HEK293 (cell line): ENCODE measurements at regions not wholly inside any gene's neighbourhood (a gene's known extent, or its start where the extent isn't known, plus 50 kb on each side); places are given as distances from the start of the nearest gene placed in this dataset.

ENCODE experiments used
- CTCF ChIA-PET: fragments of 350-600 bp; formaldehyde crosslinking; extraction: SDS; loops from one replicate; lab custom pipeline; 2021; ENCODE audit warnings: antibody characterized with exemption; lab: Yijun Ruan, JAX
- POLR2A ChIA-PET: fragments of 300-600 bp; formaldehyde crosslinking; extraction: SDS; loops from one replicate; lab custom pipeline; 2020; ENCODE audit warnings: antibody characterized with exemption, inconsistent platforms; lab: Yijun Ruan, JAX
- H3K27ac ChIP-seq: fragments of 200-500 bp; sonication (Bioruptor generic); 2 replicates; pipeline ENCODE4 v1.5.1; 2014; ENCODE audit warnings: low read depth, low read length, control low read depth, inconsistent platforms; ENCODE audit errors: extremely low read depth
- H3K36me3 ChIP-seq, 2 experiments: fragments of 200-500 bp in 1 of 2; sonication (Bioruptor generic) in 1 of 2; 1 replicate in 1 of 2; 2 replicates in 1 of 2; pipeline ENCODE4 v1.5.1; 2014 to 2017; ENCODE audit warnings: inconsistent platforms in 2 of 2, low read length in 2 of 2; ENCODE audit not compliant: control insufficient read depth in 2 of 2, insufficient read depth in 1 of 2
- H3K4me1 ChIP-seq: fragments of 200-500 bp; sonication (Bioruptor generic); 2 replicates; pipeline ENCODE4 v1.5.1; 2014; ENCODE audit warnings: mild to moderate bottlenecking, low read length, inconsistent platforms; ENCODE audit not compliant: control insufficient read depth, insufficient read depth
- H3K4me3 ChIP-seq: 2 replicates; pipeline ENCODE4 v1.5.1; 2011; ENCODE audit warnings: low read depth, mild to moderate bottlenecking, control low read depth, low read length, moderate library complexity
- H3K9me3 ChIP-seq: fragments of 200-500 bp; sonication (Bioruptor generic); 2 replicates; pipeline ENCODE4 v1.5.1; 2014; ENCODE audit warnings: low read depth, low read length, inconsistent platforms; ENCODE audit not compliant: control insufficient read depth, insufficient read depth
- MEIS1 ChIP-seq: sonication (generic); formaldehyde crosslinking; IDR thresholded peaks from 2 replicates; pipeline ENCODE4 v1.8.1; 2022; ENCODE audit warnings: missing genetic modification reagents, mild to moderate bottlenecking, borderline replicate concordance
- SP2 ChIP-seq: fragments of 450-650 bp; formaldehyde crosslinking; IDR thresholded peaks from 2 replicates; pipeline ENCODE4 v1.5.1; 2016; ENCODE audit warnings: missing biosample characterization, missing genetic modification characterization
- ZBTB48 ChIP-seq: fragments of 450-650 bp; formaldehyde crosslinking; IDR thresholded peaks from 2 replicates; pipeline ENCODE4 v1.5.1; 2016; ENCODE audit warnings: missing biosample characterization, missing genetic modification characterization
- ZNF121 ChIP-seq: fragments of 450-650 bp; formaldehyde crosslinking; IDR thresholded peaks from 2 replicates; pipeline ENCODE4 v1.5.1; 2016; ENCODE audit warnings: missing biosample characterization, missing genetic modification characterization
- ZNF211 ChIP-seq: fragments of 450-650 bp; formaldehyde crosslinking; IDR thresholded peaks from 2 replicates; pipeline ENCODE4 v1.5.1; 2016; ENCODE audit warnings: low read depth, missing biosample characterization, missing genetic modification characterization
- ZNF555 ChIP-seq: fragments of 450-650 bp; formaldehyde crosslinking; conservative IDR thresholded peaks from 2 replicates; pipeline ENCODE4 v1.5.1; 2017; ENCODE audit warnings: missing biosample characterization, mild to moderate bottlenecking, missing genetic modification characterization, inconsistent platforms
- ZNF596 ChIP-seq: fragments of 450-650 bp; IDR thresholded peaks from 2 replicates; pipeline ENCODE4 v1.5.0; 2018; ENCODE audit warnings: missing biosample characterization, mild to moderate bottlenecking, missing genetic modification characterization, moderate library complexity
- ZNF707 ChIP-seq: fragments of 450-650 bp; formaldehyde crosslinking; IDR thresholded peaks from 2 replicates; pipeline ENCODE4 v1.5.1; 2016; ENCODE audit warnings: missing biosample characterization, missing genetic modification characterization
- ZNF830 ChIP-seq: fragments of 450-650 bp; IDR thresholded peaks from 2 replicates; pipeline ENCODE4 v1.5.0; 2018; ENCODE audit warnings: missing biosample characterization, missing genetic modification characterization, low read depth, mild to moderate bottlenecking, moderate library complexity
- TF ChIP-seq, protein P1 (sequence below): fragments of 450-650 bp; formaldehyde crosslinking; IDR thresholded peaks from 2 replicates; pipeline ENCODE4 v1.5.1; 2016; ENCODE audit warnings: missing biosample characterization, missing genetic modification characterization, borderline replicate concordance
- TF ChIP-seq, protein P2 (sequence below): fragments of 450-650 bp; formaldehyde crosslinking; IDR thresholded peaks from 2 replicates; pipeline ENCODE4 v1.5.1; 2016; ENCODE audit warnings: missing biosample characterization, missing genetic modification characterization
- TF ChIP-seq, protein P3 (sequence below): fragments of 450-650 bp; formaldehyde crosslinking; conservative IDR thresholded peaks from 2 replicates; pipeline ENCODE4 v1.5.1; 2016; ENCODE audit warnings: low read depth, missing biosample characterization, missing genetic modification characterization

DNA sequence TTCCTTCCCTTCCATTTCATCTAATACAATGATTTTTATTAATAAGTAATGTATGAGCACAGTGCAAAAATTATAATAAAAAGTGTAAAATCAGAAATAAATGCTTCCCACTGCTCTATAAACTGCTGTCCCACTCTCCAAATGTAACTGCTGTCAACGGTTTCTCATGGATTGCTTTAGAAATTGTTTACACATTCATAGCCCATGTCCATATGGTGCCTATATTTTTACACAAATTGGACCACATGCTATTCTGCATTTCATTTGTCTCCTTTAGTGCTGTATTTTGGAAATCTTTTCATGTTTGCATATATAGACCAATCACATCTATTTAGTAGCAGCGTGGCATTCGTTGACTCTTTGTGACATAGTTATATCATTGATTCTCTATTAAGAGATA, 164.7 kb upstream of the SLCO3A1 start:
- Histone ChIP-seq H3K4me1 (no peaks in the 10 kb centered on the region), H3K36me3 (no peaks in the 10 kb centered on the region), H3K4me3 (no peak overlapping the region), H3K27ac (no peak overlapping the region), H3K9me3 (no peaks in the 10 kb centered on the region)
- ChIA-PET CTCF (interaction anchor here (2.2 kb wide), 1 partner anchor 17 kb away, joined by 13 read pairs; no protein-coding TSS in a partner anchor), POLR2A (no interaction called here)
- TF ChIP-seq, protein P1, sequence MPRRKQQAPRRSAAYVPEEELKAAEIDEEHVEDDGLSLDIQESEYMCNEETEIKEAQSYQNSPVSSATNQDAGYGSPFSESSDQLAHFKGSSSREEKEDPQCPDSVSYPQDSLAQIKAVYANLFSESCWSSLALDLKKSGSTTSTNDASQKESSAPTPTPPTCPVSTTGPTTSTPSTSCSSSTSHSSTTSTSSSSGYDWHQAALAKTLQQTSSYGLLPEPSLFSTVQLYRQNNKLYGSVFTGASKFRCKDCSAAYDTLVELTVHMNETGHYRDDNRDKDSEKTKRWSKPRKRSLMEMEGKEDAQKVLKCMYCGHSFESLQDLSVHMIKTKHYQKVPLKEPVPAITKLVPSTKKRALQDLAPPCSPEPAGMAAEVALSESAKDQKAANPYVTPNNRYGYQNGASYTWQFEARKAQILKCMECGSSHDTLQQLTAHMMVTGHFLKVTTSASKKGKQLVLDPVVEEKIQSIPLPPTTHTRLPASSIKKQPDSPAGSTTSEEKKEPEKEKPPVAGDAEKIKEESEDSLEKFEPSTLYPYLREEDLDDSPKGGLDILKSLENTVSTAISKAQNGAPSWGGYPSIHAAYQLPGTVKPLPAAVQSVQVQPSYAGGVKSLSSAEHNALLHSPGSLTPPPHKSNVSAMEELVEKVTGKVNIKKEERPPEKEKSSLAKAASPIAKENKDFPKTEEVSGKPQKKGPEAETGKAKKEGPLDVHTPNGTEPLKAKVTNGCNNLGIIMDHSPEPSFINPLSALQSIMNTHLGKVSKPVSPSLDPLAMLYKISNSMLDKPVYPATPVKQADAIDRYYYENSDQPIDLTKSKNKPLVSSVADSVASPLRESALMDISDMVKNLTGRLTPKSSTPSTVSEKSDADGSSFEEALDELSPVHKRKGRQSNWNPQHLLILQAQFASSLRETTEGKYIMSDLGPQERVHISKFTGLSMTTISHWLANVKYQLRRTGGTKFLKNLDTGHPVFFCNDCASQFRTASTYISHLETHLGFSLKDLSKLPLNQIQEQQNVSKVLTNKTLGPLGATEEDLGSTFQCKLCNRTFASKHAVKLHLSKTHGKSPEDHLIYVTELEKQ (tag by site-specific recombination), result no peak
- TF ChIP-seq, protein P2, sequence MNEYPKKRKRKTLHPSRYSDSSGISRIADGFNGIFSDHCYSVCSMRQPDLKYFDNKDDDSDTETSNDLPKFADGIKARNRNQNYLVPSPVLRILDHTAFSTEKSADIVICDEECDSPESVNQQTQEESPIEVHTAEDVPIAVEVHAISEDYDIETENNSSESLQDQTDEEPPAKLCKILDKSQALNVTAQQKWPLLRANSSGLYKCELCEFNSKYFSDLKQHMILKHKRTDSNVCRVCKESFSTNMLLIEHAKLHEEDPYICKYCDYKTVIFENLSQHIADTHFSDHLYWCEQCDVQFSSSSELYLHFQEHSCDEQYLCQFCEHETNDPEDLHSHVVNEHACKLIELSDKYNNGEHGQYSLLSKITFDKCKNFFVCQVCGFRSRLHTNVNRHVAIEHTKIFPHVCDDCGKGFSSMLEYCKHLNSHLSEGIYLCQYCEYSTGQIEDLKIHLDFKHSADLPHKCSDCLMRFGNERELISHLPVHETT (tag by site-specific recombination), result no peak
- TF ChIP-seq ZNF555, result no peak
- TF ChIP-seq ZNF211 (tag by site-specific recombination), result no peak
- TF ChIP-seq ZNF830 (tag by site-specific recombination), result no peak

DNA sequence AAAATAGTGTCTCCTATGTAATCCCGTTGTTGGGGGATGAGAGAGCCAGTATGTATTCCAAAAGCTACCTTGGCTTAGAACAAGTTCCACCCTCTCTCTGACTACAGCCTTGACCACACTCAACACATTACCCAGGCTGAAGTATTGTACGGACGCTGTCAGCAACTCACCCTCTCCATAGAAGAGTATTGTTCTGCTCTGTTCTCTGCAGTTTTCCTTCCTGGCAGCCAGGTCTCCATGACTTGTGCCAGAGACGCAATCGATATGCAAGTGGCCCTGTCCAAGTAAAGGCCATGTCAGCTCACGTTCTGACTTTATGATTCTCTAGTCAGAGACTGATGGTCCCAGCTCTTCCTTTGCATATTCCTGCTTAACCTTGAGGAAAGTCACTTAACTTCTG, 164.1 kb upstream of the SLCO3A1 start:
- Histone ChIP-seq H3K27ac (no peak overlapping the region), H3K9me3 (no peaks in the 10 kb centered on the region), H3K4me3 (no peak overlapping the region), H3K36me3 (no peaks in the 10 kb centered on the region), H3K4me1 (no peaks in the 10 kb centered on the region)
- ChIA-PET CTCF (interaction anchor here (0.7 to 2.2 kb wide), 3 partner anchors 17 to 550 kb away, joined by 3 to 13 read pairs (median 3); no protein-coding TSS in a partner anchor), POLR2A (no interaction called here)
- TF ChIP-seq SP2 (tag by site-specific recombination) (no peak), ZBTB48 (tag by site-specific recombination) (no peak), ZNF707 (tag by site-specific recombination) (no peak), ZNF121 (no peak), MEIS1 (CRISPR knock-in tag) (no peak), ZNF596 (tag by site-specific recombination) (no peak), ZNF555 (no peak)
- TF ChIP-seq, protein P3, sequence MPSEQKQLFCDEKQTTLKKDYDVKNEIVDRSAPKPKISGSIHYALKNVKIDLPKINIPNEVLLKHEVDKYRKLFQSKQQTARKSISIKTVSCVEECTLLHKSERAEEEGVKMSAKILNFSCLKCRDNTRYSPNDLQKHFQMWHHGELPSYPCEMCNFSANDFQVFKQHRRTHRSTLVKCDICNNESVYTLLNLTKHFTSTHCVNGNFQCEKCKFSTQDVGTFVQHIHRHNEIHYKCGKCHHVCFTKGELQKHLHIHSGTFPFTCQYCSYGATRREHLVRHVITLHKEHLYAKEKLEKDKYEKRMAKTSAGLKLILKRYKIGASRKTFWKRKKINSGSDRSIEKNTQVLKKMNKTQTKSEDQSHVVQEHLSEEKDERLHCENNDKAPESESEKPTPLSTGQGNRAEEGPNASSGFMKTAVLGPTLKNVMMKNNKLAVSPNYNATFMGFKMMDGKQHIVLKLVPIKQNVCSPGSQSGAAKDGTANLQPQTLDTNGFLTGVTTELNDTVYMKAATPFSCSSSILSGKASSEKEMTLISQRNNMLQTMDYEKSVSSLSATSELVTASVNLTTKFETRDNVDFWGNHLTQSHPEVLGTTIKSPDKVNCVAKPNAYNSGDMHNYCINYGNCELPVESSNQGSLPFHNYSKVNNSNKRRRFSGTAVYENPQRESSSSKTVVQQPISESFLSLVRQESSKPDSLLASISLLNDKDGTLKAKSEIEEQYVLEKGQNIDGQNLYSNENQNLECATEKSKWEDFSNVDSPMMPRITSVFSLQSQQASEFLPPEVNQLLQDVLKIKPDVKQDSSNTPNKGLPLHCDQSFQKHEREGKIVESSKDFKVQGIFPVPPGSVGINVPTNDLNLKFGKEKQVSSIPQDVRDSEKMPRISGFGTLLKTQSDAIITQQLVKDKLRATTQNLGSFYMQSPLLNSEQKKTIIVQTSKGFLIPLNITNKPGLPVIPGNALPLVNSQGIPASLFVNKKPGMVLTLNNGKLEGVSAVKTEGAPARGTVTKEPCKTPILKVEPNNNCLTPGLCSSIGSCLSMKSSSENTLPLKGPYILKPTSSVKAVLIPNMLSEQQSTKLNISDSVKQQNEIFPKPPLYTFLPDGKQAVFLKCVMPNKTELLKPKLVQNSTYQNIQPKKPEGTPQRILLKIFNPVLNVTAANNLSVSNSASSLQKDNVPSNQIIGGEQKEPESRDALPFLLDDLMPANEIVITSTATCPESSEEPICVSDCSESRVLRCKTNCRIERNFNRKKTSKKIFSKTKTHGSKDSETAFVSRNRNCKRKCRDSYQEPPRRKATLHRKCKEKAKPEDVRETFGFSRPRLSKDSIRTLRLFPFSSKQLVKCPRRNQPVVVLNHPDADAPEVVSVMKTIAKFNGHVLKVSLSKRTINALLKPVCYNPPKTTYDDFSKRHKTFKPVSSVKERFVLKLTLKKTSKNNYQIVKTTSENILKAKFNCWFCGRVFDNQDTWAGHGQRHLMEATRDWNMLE (tag by site-specific recombination), result no peak
